Ascending aorta (tissue), 2 donors: ENCODE measurements at regions not wholly inside any gene's neighbourhood (a gene's known extent, or its start where the extent isn't known, plus 50 kb on each side); places are given as distances from the start of the nearest gene placed in this dataset.

Experiments used
- DNase-seq, 2 donors: peaks; one replicate each; pipeline ENCODE4 v3.0.0-alpha.2; 2019; ENCODE audit warnings: low spot score in 2 of 2
- H3K27ac ChIP-seq, 2 donors: fragments of 200-600 bp; sonication (generic); one replicate each; pipeline ENCODE4 v1.5.1; 2016 to 2017; ENCODE audit warnings: mild to moderate bottlenecking in 1 of 2
- H3K27me3 ChIP-seq: fragments of 200-600 bp; sonication (generic); one replicate; pipeline ENCODE4 v1.5.1; 2017
- H3K36me3 ChIP-seq, 2 donors: fragments of 200-600 bp; sonication (generic); one replicate each; pipeline ENCODE4 v1.5.1; 2016
- H3K4me1 ChIP-seq, 2 donors: fragments of 200-600 bp; sonication (generic); one replicate each; pipeline ENCODE4 v1.5.1; 2016 to 2017; ENCODE audit warnings: mild to moderate bottlenecking in 1 of 2
- H3K4me3 ChIP-seq, 2 donors: fragments of 200-600 bp; sonication (generic); one replicate each; pipeline ENCODE4 v1.5.1; 2016 to 2017; ENCODE audit warnings: mild to moderate bottlenecking in 1 of 2
- H3K9me3 ChIP-seq, 2 donors: fragments of 200-600 bp; sonication (generic); one replicate each; pipeline ENCODE4 v1.5.1; 2016
- CTCF ChIP-seq, 3 experiments: fragments of 200-600 bp in 2 of 3; fragments of 450-650 bp in 1 of 3; sonication (generic) in 2 of 3; IDR thresholded peaks; one replicate each; pipeline ENCODE4 v1.5.1; 2016 to 2019; ENCODE audit warnings: antibody characterized with exemption in 3 of 3, mild to moderate bottlenecking in 1 of 3, moderate library complexity in 1 of 3
- intact Hi-C: fragments of 100-400 bp; cut with DNase I; formaldehyde crosslinking; loops from one replicate; pipeline ENCODE4 v1.15.1; 2023

GRCh38 chr5:158388021-158388420, 529.1 kb upstream of the CLINT1 start:
- no peak overlapping the region for H3K27ac ChIP-seq
- no peak for TF ChIP-seq CTCF (IDR thresholded peaks at IDR 0.05)

GRCh38 chr5:158387499-158387898, 528.6 kb upstream of the CLINT1 start:
- H3K27ac ChIP-seq = no peak overlapping the region
- no peak overlapping the region for H3K4me3 ChIP-seq
- DNase-seq = no peak
- TF ChIP-seq CTCF (IDR thresholded peaks at IDR 0.05) = no peak
- intact Hi-C loops = no loop called here
- H3K36me3 ChIP-seq = no peaks in the 10 kb centered on the region
- peaks cover 0 to 10% of the 10 kb centered on the region in 2 donors for H3K4me1 ChIP-seq
- no peaks in the 10 kb centered on the region for H3K9me3 ChIP-seq
- no peaks in the 10 kb centered on the region for H3K27me3 ChIP-seq

More at GRCh38 chr5:158388021-158388420, 529.1 kb upstream of the CLINT1 start:
- Histone ChIP-seq H3K9me3 (no peaks in the 10 kb centered on the region), H3K4me1 (peaks cover 0 to 5% of the 10 kb centered on the region in 2 donors), H3K27me3 (no peaks in the 10 kb centered on the region), H3K4me3 (no peak overlapping the region), H3K36me3 (no peaks in the 10 kb centered on the region)
- no peak for DNase-seq
- intact Hi-C loops = no loop called here

DNA sequence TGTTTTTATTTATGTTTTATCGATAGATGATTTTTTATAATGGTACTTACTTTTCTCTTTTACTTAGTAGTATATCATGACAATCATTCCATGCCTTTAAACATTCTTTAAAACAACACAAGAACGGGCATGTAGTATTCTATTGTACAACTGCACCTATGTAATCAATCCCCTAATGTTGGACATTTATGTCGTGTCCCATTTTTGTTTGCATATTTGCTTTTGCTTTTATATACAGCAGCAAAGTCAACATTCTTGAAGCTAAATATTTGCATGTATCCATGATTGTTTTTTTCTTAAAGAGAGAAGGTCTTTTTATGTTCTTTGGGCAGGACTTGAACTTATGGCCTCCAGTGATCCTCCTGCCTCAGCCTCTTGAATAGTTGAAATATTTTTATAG, 527.0 kb upstream of the CLINT1 start:
- intact Hi-C loops = no loop called here
- Histone ChIP-seq H3K27me3 (no peaks in the 10 kb centered on the region), H3K27ac (no peak overlapping the region), H3K36me3 (no peaks in the 10 kb centered on the region), H3K4me1 (peaks cover 0 to 12% of the 10 kb centered on the region in 2 donors), H3K9me3 (no peaks in the 10 kb centered on the region), H3K4me3 (no peak overlapping the region)
- no peak for TF ChIP-seq CTCF (IDR thresholded peaks at IDR 0.05)
- DNase-seq = no peak

DNA sequence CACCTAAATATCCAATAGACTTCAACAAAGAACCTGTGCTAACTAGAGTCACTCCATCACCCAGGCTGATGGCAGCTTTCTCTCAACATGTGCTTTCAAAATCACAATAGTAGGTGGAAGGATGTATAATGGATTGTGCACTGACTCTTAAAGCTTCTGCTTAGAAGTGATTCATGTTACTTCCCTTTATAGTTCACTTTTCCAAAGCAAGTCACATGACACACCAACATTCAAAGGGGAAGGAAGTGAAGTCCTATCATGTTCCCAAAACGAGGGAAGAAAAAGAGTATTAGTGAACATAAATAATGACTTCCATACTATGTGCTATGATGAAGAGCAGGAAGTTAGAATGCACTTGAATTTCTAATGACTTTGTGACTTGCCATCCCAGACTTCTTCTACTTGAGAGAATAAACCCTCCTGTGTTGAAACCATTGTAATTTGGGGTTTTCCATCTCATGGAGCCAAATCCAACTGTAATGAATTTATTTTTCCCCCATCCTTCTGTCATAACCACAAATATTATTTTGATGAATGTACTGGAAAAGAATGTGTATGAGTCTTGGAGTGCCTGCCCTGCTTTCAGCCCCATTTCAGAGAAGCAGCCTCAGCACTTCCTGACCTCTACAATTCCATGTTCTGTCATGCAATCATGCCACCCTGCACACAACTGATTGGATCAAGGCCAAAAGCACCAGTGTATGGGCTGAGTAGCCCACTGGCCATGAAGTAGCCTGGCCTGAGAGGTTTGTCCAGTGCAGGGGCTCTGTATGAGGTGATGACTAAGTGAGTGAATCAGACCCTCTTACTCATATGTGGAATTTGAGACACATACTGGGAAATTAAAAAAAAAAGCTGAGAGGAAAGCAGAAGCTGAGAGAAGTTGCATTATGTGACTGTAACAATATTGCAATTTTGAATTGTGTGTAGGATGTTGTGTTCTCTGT, 525.9 kb upstream of the CLINT1 start:
- no peak for TF ChIP-seq CTCF (IDR thresholded peaks at IDR 0.05)
- Histone ChIP-seq H3K36me3 (no peaks in the 10 kb centered on the region), H3K4me3 (no peak overlapping the region), H3K27me3 (no peaks in the 10 kb centered on the region), H3K4me1 (peaks cover 0 to 12% of the 10 kb centered on the region in 2 donors), H3K9me3 (no peaks in the 10 kb centered on the region), H3K27ac (peak overlapping the region; percentile 5 to 20)
- DNase-seq = peak; percentile 19 to 77
- intact Hi-C loops = no loop called here

DNA sequence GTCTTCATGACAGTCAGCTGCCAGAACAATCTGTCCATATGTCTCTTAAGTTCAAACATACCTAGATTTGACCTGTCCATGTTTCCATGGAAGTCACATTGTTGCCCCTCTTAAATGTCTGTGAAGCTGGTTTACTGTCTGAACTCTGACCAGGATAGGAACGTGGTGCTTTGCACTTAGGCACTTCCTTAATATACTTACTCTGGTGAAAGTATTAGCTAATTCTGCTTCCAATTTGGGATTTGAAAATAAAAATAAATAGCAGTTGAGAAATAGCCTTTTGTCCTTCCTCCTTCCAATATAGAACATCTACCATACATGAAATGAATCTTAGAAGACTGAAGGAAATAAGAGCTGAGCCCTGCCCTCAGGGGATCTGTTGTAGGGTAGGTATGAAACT, 524.5 kb upstream of the CLINT1 start:
- no peaks in the 10 kb centered on the region for H3K9me3 ChIP-seq
- H3K4me3 ChIP-seq = no peak overlapping the region
- intact Hi-C loops = no loop called here
- no peak for TF ChIP-seq CTCF (IDR thresholded peaks at IDR 0.05)
- H3K4me1 ChIP-seq = peaks cover 0 to 12% of the 10 kb centered on the region in 2 donors
- H3K27me3 ChIP-seq = no peaks in the 10 kb centered on the region
- H3K36me3 ChIP-seq = no peaks in the 10 kb centered on the region
- no peak for DNase-seq
- H3K27ac ChIP-seq = no peak overlapping the region
